CD4-positive, alpha-beta T cell treated with Interleukin-17A for 1 hour (primary cell): ENCODE measurements at regions not wholly inside any gene's neighbourhood (a gene's known extent, or its start where the extent isn't known, plus 50 kb on each side); places are given as distances from the start of the nearest gene placed in this dataset.

ENCODE experiments used
- DNase-seq: peaks from one replicate; pipeline ENCODE4 v3.0.0-alpha.2; 2020

DNA sequence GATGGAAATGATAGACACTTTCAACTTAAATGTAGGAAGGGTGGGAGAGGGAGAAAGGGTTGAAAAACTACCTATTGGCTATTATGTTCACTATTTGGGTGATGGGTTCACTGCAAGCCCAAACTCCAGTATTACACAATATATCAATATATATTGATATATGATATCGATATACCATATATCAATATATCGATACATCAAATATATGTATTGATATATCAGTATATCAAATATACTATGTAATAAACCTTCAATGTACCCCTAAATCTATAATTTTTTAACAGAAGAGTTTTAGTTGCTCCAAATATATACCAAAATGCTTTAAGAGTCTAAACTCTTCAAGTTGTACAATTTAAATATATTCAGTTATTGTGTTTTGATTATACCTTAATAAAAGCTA is 302.0 kb upstream of the RGMB start:
- no peak for DNase-seq

DNA sequence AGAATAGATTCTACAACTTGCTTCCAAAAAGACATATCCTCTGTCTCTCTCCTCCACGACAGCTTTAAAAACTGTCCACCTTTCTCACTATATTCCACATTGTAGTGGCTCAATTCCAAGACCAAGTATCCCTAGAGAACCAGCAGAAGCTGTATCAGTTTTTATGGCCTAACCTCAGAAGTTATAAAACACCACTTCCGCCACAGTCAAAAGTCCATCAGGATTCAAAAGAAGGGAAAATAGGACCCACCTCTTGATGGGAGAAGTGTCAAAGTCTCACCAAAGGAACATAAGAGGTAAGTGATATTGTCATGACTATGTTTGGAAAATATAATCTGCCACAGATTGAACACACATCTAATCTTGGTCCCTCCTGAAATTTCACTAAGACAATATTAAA is 299.2 kb upstream of the RGMB start:
- DNase-seq: no peak

DNA sequence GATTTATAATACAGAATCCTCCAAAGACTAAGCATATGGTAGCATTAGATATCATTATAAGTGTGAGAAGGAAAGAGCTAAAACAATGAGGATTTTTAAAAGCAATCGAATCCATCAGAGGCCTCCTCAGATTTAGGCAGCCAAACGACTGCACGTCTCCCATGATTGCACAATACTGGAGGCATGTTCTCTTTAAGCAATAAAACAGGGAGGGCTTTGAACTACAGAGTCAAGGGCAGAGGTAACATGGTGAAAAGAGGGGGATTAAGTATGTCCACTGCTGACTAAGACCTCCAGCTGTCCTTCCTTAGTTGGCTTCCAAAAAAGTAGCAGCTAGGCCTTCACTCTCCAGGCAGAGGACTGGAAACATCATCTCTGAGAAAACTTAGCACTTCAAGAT is 298.7 kb upstream of the RGMB start:
- no peak for DNase-seq

DNA sequence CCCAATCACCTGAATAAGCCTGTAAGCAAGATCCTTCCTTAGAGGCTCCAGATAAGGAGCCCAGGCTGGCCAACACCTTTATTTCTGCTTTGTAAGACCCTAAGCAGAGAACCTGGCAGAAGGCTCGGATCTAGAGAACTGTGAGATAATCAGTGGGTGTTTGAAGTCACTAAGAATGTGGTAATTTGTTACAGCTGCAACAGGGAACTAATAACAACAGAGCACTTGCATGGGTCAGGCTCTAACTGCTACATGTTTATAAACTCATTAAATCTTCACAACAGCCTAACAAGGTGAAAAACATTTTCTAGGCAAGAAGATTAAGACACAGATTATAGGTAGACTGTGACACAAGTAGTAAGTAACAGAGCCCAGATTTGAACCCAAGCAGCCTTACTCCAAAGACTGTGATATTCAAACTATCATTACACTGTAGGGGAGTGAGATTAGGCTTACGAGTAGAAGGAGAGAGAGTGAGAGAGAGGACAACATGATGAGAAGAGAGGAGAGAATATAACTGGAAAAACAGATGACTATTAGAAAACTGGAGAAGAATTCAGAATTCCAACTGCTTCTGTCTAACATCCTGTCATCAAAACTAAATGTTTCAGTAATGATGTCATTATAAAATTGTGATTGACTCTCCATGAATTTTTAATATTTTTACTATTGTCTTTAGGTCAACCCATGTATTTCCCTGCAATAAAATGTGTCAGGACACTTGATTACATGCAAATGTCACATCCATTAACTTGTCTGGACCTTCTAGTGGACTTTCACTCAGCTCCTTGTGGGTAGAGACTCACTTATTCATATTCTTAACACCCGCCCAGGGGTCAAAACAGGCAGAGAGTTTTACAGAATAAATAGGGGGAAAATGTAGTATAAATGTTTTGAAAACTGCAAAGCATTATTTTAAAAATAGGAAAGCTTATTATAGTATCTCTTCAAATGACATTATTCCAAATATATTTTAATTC is 290.9 kb upstream of the RGMB start:
- no peak for DNase-seq

DNA sequence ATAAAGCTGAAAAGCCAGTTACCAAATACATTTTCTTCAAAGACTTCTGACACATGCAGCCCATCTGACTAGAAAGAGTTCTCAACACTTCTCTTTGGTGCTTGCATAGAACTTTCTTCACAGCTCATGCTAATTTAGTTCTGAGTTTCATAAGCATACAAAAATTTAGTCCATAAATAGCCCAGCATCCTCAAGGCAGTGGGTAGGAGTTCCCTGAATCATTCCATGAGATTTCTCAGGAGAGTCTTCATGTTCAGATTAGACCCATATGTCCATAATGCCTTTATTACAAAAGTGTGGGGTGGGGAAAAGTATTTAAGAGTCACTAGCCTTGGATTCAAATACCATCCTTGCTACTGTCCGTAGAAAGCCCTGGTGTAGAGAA is 290.2 kb upstream of the RGMB start:
- DNase-seq: no peak

DNA sequence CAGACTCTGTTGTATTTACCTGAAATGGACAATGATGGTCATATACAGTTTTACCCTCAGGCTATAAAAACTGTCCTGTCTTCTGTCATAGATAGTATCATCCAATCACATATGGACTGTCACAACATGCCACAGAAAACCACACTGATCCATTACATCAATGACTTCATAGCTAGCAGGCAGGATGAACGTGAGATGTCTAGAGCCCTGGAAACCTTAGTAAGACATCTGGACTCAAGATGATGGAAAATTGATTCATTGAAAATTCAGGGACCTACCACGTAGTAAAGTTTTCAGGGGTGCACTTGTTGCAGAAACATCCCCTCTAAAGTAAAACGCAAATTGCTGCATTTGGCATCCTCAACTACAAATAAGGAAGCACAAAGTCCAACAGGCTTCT is 284.4 kb upstream of the RGMB start:
- DNase-seq: no peak

DNA sequence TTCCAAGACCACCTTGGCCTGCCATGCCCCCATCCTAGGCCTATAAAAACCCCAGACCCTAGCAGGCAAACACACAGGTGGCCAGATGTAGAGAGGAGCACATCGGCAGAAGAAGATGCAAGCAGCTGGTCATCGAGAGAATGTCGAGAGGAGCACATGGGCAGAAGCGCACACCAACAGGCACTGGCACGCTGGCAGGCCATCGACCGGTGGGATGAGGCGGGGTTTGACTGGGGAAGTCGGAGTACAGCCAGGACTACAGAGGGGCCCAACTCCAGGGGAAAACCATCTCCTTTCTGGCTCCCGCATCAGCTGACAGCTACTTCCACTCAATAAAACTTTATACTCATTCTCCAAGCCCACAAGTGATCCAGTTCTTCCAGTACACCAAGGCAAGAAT is 283.1 kb upstream of the RGMB start:
- no peak for DNase-seq

DNA sequence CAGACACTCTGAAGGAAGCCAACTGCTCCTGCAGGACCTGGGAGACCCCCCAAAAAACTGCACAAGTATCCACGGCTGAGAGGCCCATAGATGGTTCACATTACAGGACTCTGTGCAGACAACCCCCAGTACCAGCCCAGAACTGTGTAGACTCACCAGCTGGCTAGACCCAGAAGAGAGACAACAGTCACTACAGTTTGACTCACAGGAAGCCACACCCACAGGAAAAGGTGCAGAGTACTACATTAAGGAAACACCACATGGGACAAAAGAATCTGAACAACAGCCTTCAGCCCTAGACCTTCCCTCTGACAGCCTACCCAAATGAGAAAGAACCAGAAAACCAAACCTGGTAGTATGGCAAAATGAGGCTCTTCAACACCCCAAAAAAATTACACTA is 281.2 kb upstream of the RGMB start:
- no peak for DNase-seq

DNA sequence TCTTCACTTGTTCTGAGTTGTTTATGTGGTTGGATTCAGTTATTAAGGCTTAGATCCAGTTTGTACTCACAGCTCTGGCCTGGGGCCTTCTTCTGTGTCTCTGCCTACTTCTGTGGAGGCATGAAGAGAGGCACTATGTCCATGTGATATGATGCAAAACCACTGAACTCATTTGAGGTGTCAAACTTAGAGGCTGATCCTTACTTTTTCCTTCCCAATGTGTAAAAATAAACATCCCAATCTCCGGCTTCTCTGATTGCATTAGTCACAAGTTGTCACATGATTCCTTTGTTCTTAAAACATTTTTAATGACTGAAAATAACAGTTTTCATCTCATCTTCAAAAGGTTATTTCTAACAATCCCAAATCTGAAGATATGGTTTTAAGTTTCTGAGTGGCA is 276.0 kb upstream of the RGMB start:
- DNase-seq: no peak

DNA sequence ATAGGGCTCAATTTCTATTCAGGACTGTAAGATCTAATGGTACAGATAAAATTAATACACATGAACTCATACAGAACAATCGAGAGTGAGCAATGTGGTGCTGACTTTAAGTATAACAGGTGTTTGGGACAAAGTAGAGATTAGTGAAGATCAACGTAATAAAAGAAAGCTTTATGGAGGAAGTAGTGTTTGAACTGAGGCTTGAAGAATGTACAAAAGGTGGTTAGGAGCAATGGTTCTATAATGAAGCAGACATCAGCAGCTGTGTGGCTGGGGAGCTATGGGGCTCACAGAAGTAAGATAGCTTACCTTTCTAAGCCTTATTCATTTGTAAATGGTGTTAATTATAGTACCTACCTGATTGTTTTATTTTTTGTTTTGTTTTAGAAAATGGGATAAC is 275.4 kb upstream of the RGMB start:
- DNase-seq: no peak

DNA sequence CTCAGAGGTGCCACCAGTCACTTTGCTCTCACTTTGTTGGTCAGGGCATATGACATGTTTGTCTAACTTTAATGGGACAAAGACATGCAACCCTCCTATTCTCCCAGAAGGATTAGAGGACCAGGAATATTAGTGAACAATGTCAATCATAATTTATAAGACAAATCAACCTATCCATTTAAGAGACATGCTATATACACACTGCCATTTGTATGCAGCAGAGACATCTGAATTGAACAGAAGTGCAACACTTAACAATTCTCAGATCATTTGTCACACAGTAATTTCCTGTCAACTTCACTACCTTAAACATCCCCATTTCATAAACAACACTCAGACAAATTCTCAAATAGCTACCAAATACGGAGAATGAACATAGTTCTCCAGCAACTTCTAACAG is 273.6 kb upstream of the RGMB start:
- no peak for DNase-seq

DNA sequence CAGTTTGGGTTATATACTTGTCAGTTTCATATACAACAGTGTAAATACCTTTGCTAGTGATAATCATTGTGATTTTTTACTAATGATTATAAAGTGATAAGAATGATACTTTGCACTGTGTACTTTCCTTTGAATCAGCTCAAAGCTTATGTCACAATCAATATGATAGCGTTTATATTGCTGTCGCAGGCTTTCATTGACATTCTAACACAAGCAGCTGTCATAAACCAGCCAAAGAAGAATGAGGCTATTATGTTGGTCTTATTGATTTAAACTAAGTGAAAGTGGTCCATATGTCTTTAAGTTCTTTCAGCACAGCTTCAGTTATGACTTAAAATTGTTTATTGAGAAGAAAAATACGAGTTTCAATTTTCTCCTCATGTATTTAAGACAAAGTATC is 272.7 kb upstream of the RGMB start:
- DNase-seq: no peak

DNA sequence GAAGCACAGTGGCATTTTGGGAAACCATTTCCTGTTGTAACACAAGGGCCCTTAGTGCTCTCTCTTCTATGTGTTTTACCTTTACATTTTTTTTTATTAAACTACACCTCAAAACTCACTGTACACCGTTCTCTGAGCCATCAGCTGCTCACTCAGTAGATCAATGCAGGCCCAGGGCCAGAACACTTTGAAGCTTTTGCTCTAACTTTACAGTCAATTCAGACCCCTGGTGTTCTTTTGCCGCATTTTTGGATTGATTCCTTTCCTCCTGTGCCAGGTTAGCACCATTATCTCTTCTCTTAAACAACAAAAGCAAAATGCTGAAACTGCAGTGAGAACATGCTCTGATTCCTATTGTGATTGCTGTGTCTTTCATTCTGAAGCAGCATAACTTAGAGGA is 269.8 kb upstream of the RGMB start:
- no peak for DNase-seq

DNA sequence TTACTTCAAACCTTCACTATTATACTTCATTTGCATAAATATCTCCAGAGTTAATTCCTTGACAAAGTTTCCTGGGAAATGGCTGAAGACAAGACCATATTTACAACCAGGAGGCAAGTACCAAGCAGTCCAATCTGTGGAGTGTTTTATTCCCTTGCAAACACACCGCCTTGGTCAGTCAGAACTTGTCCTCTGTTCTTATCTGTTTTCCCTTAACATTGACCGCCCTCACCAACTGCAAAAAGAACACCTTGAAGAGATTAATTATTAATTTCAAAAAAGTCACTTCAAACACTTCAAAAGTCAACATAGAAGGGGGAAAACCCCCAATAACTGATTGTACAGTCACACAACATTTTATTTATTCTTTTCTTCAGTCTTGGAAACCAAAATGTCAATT is 269.0 kb upstream of the RGMB start:
- no peak for DNase-seq

DNA sequence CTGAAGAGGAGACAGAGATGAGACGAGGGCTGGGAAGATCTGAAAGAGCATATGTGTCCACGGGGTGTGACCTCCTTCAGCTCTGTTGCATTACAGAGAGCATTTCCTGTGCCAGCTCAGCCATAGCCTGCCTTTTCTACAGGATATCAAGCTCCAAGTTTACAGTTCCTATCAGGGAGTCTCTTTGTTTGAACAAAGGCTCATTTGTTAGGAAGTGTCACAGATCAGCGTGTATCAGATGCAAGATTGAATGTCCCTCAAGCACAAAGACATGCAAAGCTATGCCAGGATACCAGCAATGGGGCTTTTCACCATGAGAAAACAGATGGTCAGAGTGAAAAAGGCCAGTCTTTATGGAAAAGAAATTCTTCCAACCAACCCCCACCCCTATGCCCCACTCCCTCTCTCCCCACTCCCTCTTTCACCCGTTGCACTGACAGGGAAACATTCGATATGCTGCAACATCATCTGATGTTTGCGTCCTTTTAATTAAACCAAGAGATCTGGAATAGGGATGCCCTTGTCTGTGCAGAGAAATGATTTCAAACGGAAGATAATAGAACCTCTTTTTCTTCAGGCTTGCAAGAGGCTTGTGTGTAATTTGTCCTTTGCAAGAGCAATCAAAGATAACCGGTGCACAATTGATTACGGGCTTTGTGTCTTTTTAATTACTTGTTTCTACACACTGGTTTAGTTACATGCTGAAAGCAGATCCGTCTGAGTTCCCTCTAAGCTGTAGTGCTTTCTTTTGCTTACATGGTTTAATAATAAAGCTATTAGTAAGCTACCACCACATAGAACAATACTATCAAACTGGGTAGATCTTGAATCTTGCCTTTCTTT is 263.1 kb upstream of the RGMB start:
- DNase-seq: no peak

DNA sequence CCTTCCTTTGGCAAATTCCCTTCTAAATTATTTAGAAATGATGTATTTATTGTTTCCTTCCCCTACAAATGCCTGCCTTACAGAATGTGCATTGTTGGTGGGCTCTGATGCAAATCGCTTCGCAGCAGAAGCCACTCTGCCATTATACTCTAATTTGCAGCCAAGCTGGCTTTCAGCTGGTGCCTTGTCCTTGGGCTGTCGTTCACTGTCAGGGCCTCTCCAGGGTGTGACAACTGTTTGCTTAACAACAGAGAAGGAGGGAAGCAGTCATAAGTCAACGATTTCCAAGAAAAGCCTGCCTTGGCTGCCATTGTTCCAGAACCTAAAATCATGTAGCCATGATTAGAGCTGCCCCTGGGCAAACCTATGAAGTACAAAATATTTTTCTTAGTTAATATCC is 260.1 kb upstream of the RGMB start:
- DNase-seq: no peak

DNA sequence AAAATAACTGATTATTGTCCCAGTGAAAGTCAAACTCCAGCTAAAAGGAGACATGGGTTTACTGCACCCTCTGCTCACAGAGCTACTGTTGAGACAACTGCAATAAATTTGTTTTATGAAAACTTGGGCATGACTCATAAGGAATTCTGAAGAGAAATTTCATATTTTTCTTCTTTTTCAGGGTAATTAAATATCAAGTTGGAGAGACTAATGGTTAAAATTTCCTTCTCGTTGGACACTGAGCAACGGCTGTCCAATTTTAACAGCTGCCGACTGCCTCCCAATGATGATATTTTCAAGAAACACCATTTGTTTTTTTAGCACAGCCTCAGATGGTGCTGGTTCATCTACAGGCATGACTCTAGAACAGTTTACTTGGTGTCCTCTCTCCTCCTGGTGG is 259.2 kb upstream of the RGMB start:
- DNase-seq: no peak

DNA sequence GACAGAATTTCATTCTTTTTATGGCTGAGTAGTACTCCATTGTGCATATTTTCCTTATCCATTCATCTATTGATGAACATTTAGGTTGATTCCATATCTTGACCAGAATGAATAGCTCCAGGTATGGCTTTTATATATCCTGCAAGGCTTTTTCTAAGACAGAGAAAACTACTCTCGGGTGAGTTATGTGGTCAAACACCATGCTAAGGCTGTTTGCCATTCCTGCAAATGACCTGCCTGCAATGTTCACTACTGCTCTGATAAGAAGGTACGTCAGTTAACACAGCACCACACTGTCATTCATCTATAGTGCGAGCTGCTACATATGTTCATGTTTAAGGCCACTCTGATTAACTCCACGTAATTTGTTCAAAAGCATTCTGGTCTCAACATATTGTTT is 256.8 kb upstream of the RGMB start:
- no peak for DNase-seq

DNA sequence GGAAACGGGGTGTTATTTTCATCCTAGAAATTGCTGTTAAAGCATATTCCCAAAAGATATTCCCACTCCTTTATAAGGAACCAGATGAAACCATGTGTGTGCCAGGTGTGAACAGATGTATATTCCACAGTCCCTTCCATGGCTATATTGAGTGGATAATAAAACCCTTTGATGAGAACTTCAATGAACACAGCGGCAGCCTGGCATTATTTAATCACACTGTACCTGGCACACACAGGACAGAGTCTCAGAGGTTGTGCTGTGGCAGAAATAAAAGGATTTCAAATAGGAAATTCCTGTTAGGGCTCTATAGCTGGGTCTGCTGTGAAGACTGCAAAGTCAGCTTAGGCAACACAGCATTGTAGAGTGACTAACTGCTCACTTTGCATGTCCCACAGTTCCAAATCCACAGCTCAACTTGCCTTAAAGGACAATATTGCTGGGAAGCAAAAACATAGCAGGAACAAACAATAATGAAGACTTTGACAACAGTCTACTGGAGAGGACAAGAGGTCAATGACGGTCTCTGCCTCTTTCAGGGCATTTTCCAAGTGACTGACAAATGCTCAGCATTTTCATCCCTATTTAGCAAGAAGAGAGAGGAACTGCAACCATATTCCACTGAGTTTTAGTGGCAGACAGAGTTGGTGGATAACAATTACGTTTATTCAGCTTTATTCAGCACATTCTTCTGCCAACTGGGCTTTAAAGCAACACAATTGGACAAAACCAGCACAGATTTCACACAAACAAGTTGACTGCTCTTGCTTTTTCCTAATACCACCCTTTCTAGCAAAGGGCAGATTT is 255.7 kb upstream of the RGMB start:
- no peak for DNase-seq

DNA sequence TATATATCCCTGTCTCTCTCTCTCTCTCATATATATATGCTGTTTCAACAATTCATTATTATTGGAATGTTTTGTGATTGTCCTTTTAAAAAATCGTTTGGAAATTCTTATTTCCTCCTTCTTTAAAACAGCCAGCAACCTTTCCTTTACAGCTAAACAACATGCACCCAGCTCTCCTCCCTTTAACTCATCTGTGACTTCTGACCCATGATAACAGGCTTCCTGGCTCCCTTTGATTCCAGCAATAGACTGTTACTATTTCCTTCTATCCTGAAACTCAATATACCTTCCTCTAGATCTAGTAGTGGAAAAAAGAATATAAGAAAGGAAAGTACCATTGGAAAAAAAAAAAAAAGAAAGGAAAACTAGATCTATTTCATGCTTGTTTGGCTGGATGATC is 254.7 kb upstream of the RGMB start:
- no peak for DNase-seq

DNA sequence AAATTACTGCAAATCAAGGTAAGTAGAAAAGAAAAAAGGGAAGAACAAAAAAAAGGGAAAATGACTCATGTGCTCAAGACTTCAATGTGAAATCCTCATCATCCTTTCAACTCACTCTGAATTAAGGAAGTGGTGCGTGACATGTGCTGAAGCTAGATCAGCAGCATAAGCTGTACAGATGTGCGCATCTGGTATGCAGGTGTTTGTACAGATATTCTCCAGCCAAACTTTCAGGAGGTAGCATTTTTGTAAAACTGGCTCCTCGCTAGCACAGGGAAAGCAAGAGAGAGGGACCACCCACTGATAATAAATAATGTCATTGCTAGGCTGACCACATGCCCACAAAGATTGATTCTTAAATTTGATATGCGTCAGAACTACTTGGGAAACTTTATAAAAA is 253.9 kb upstream of the RGMB start:
- DNase-seq: no peak

DNA sequence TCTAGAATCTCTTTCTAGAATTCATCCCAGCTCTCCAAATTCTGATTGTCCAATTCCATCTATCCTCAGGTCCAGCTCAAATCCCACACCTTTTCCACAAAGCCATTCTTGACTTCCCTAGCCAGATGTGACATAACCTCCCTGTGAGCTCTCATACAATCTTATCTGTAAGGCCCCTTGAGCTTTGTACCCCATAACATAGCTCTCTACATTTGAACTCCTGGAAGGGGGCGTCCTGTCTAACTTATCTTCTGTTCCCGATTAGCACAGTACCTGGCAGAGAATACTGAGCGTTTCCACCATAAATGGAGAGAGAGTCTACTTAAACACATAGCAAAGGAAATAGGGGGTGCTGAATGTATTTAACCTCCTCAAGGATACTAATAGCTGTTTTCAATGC is 251.6 kb upstream of the RGMB start:
- no peak for DNase-seq

DNA sequence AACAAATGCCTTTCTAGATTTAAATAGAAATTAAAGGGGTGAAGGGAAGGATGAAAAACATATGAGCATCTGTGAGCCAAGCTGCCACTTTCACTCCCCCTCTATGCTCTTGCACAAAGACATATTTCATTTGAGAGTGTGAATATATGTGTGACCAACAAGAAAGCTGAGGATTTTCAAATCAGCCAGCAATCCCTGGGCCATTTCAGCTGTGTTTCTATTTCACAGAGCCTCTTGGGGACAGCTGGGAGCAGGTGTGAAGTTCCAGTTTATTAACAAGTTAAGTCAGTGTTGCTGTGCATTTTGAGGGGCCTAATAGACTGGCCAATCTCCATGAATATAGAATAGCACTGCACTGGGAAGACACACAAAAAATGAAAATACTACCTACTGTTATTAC is 248.7 kb upstream of the RGMB start:
- DNase-seq: no peak
